GM18508 (cell line): ENCODE measurements at regions not wholly inside any gene's neighbourhood (a gene's known extent, or its start where the extent isn't known, plus 50 kb on each side); places are given as distances from the start of the nearest gene placed in this dataset.
"Not testable (repeated sequence)": the region's sequence is repeated elsewhere in the genome, so short reads cannot be mapped to it uniquely, and the experiment has no call there.

Experiments
- ATAC-seq: cut with Tn5 transposase; IDR thresholded peaks from one replicate; pipeline ENCODE4 v1.9.1; 2021; ENCODE audit warnings: moderate number of reproducible peaks; ENCODE audit not compliant: insufficient read depth, unreplicated experiment

- no peak for ATAC-seq
Measured at GRCh38 chr10:130259380-130259779, 123.2 kb downstream of the GLRX3 start.

- ATAC-seq, result no peak
Measured at GRCh38 chr10:130261306-130261705, 125.1 kb downstream of the GLRX3 start.

- no peak for ATAC-seq
Measured at GRCh38 chr10:130261766-130262165, 125.6 kb downstream of the GLRX3 start.

- no peak for ATAC-seq
Measured at GRCh38 chr10:130263289-130263688, 127.1 kb downstream of the GLRX3 start.

GRCh38 chr10:130265542-130265941 lies 129.4 kb downstream of the GLRX3 start:
- ATAC-seq, result no peak

- no peak for ATAC-seq
Measured at GRCh38 chr10:130282492-130283218, 146.5 kb downstream of the GLRX3 start.

GRCh38 chr10:130283219-130283545 lies 147.0 kb downstream of the GLRX3 start:
- no peak for ATAC-seq

- not testable (repeated sequence) for ATAC-seq
Measured at GRCh38 chr10:130295761-130296160, 159.6 kb downstream of the GLRX3 start.

GRCh38 chr10:130300608-130301020 lies 164.4 kb downstream of the GLRX3 start:
- ATAC-seq, result no peak

GRCh38 chr10:130301021-130301892 lies 165.1 kb downstream of the GLRX3 start:
- ATAC-seq, result no peak

- ATAC-seq, result no peak
Measured at GRCh38 chr10:130326954-130327353, 190.8 kb downstream of the GLRX3 start.

- no peak for ATAC-seq
Measured at GRCh38 chr10:130329792-130330191, 193.6 kb downstream of the GLRX3 start.

- ATAC-seq, result no peak
Measured at GRCh38 chr10:130333185-130333584, 197.0 kb downstream of the GLRX3 start.

- ATAC-seq, result no peak
Measured at GRCh38 chr10:130335336-130335735, 199.1 kb downstream of the GLRX3 start.

- ATAC-seq, result no peak
Measured at GRCh38 chr10:130336617-130337304, 200.6 kb downstream of the GLRX3 start.

- no peak for ATAC-seq
Measured at GRCh38 chr10:130337305-130337640, 201.1 kb downstream of the GLRX3 start.

GRCh38 chr10:130337696-130338635 lies 201.8 kb downstream of the GLRX3 start:
- ATAC-seq, result no peak

GRCh38 chr10:130338636-130339024 lies 202.4 kb downstream of the GLRX3 start:
- ATAC-seq, result no peak

GRCh38 chr10:130339091-130339490 lies 202.9 kb downstream of the GLRX3 start:
- ATAC-seq, result no peak

- ATAC-seq, result no peak
Measured at GRCh38 chr10:130339911-130340310, 203.7 kb downstream of the GLRX3 start.
